SK-N-SH treated with all-trans-retinoic acid at 6 μM for 48 hours (cell line): ENCODE measurements at regions not wholly inside any gene's neighbourhood (a gene's known extent, or its start where the extent isn't known, plus 50 kb on each side); places are given as distances from the start of the nearest gene placed in this dataset.

Experiments
- ATAC-seq: fragments of 200-7000 bp; cut with Tn5 transposase; 3 replicates; pipeline ENCODE4 v1.9.1; 2020; ENCODE audit warnings: mild to moderate bottlenecking, moderate library complexity
- ARNTL ChIP-seq: fragments of 450-650 bp; formaldehyde crosslinking; IDR thresholded peaks from 2 replicates; pipeline ENCODE4 v1.5.0; 2020; ENCODE audit warnings: low read depth, mild to moderate bottlenecking, moderate library complexity, borderline replicate concordance
- CSDC2 ChIP-seq: fragments of 250-450 bp; sonication (Bioruptor Pico); IDR thresholded peaks from 2 replicates; pipeline ENCODE4 v1.5.0; 2020; ENCODE audit warnings: mild to moderate bottlenecking, moderate library complexity
- ESRRG ChIP-seq: fragments of 250-450 bp; sonication (Bioruptor Pico); IDR thresholded peaks from 2 replicates; pipeline ENCODE4 v1.6.1; 2021; ENCODE audit warnings: mild to moderate bottlenecking
- GLIS3 ChIP-seq: fragments of 250-450 bp; sonication (Bioruptor Pico); IDR thresholded peaks from 2 replicates; pipeline ENCODE4 v1.5.0; 2020; ENCODE audit warnings: mild to moderate bottlenecking, moderate library complexity
- ISL1 ChIP-seq: fragments of 250-450 bp; sonication (Bioruptor Pico); IDR thresholded peaks from 2 replicates; pipeline ENCODE4 v2.1.2; 2022; ENCODE audit warnings: mild to moderate bottlenecking, moderate library complexity
- OSR1 ChIP-seq: fragments of 250-450 bp; sonication (Bioruptor Pico); IDR thresholded peaks from 2 replicates; pipeline ENCODE4 v1.8.0; 2022; ENCODE audit warnings: moderate library complexity, mild to moderate bottlenecking, inconsistent platforms
- SNAI2 ChIP-seq: fragments of 250-450 bp; sonication (Bioruptor Pico); IDR thresholded peaks from 2 replicates; pipeline ENCODE4 v1.5.0; 2020; ENCODE audit warnings: mild to moderate bottlenecking, moderate library complexity
- TCF4 ChIP-seq: fragments of 250-450 bp; sonication (Bioruptor Pico); IDR thresholded peaks from 2 replicates; pipeline ENCODE4 v1.8.0; 2021; ENCODE audit warnings: mild to moderate bottlenecking, moderate library complexity, borderline replicate concordance
- ZC3H10 ChIP-seq: fragments of 250-450 bp; sonication (Bioruptor Pico); IDR thresholded peaks from 2 replicates; pipeline ENCODE4 v1.5.1; 2021; ENCODE audit warnings: mild to moderate bottlenecking, moderate library complexity
- ZFP3 ChIP-seq: fragments of 250-450 bp; sonication (Bioruptor Pico); IDR thresholded peaks from 2 replicates; pipeline ENCODE4 v1.5.0; 2020; ENCODE audit warnings: mild to moderate bottlenecking, moderate library complexity
- ZNF8 ChIP-seq: fragments of 450-650 bp; formaldehyde crosslinking; IDR thresholded peaks from 2 replicates; pipeline ENCODE4 v1.5.0; 2020; ENCODE audit warnings: mild to moderate bottlenecking, moderate library complexity
- TF ChIP-seq, protein P1 (sequence below): fragments of 250-450 bp; sonication (Bioruptor Pico); IDR thresholded peaks from 2 replicates; pipeline ENCODE4 v1.5.0; 2020; ENCODE audit warnings: mild to moderate bottlenecking, moderate library complexity
- TF ChIP-seq, protein P2 (sequence below): fragments of 250-450 bp; sonication (Bioruptor Pico); IDR thresholded peaks from 2 replicates; pipeline ENCODE4 v1.8.0; 2020; ENCODE audit warnings: mild to moderate bottlenecking, moderate library complexity, borderline replicate concordance
- TF ChIP-seq, protein P3 (sequence below): fragments of 250-450 bp; sonication (Bioruptor Pico); IDR thresholded peaks from 2 replicates; pipeline ENCODE4 v1.8.0; 2021; ENCODE audit warnings: low read depth, mild to moderate bottlenecking, moderate library complexity, borderline replicate concordance
- TF ChIP-seq, protein P4 (sequence below): fragments of 250-450 bp; sonication (Bioruptor Pico); IDR thresholded peaks from 2 replicates; pipeline ENCODE4 v1.5.1; 2021; ENCODE audit warnings: mild to moderate bottlenecking, moderate library complexity

DNA sequence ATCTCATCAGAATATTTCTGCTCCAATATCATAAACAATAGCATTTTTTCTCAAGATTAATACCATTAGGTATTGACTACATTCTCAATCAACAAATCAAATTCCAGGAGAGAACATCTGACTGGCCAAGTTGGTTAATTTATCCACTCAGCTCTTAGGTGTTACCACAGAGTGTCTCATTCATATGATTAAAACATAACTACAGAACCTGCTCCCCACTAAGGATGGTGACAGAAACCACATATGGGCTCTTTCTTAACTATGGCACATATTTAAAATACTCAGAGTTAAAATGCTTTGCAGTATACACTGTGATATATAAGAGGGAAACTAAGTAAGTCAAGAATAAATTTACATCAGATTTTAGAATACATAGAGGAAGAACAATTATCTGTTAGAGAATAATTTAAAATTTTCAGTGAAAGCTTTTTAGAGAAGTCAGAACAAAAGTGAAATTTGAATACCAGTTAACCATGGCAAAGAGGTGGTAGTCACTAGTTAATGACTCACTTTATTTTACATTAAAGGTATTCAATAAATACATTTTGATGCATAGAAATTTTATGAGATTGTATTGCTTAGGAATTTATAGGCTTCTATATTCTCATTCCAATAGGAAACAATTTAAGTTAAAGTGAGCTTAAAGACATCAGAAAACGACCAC, 1120.8 kb upstream of the TMEFF2 start (continued):
- TF ChIP-seq, protein P1, sequence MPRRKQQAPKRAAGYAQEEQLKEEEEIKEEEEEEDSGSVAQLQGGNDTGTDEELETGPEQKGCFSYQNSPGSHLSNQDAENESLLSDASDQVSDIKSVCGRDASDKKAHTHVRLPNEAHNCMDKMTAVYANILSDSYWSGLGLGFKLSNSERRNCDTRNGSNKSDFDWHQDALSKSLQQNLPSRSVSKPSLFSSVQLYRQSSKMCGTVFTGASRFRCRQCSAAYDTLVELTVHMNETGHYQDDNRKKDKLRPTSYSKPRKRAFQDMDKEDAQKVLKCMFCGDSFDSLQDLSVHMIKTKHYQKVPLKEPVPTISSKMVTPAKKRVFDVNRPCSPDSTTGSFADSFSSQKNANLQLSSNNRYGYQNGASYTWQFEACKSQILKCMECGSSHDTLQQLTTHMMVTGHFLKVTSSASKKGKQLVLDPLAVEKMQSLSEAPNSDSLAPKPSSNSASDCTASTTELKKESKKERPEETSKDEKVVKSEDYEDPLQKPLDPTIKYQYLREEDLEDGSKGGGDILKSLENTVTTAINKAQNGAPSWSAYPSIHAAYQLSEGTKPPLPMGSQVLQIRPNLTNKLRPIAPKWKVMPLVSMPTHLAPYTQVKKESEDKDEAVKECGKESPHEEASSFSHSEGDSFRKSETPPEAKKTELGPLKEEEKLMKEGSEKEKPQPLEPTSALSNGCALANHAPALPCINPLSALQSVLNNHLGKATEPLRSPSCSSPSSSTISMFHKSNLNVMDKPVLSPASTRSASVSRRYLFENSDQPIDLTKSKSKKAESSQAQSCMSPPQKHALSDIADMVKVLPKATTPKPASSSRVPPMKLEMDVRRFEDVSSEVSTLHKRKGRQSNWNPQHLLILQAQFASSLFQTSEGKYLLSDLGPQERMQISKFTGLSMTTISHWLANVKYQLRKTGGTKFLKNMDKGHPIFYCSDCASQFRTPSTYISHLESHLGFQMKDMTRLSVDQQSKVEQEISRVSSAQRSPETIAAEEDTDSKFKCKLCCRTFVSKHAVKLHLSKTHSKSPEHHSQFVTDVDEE (CRISPR knock-in tag) = no peak
- TF ChIP-seq ESRRG (CRISPR knock-in tag) (no peak), SNAI2 (no peak), OSR1 (no peak), GLIS3 (CRISPR knock-in tag) (no peak), CSDC2 (CRISPR knock-in tag) (no peak), TCF4 (CRISPR knock-in tag) (no peak)
- TF ChIP-seq, protein P2, sequence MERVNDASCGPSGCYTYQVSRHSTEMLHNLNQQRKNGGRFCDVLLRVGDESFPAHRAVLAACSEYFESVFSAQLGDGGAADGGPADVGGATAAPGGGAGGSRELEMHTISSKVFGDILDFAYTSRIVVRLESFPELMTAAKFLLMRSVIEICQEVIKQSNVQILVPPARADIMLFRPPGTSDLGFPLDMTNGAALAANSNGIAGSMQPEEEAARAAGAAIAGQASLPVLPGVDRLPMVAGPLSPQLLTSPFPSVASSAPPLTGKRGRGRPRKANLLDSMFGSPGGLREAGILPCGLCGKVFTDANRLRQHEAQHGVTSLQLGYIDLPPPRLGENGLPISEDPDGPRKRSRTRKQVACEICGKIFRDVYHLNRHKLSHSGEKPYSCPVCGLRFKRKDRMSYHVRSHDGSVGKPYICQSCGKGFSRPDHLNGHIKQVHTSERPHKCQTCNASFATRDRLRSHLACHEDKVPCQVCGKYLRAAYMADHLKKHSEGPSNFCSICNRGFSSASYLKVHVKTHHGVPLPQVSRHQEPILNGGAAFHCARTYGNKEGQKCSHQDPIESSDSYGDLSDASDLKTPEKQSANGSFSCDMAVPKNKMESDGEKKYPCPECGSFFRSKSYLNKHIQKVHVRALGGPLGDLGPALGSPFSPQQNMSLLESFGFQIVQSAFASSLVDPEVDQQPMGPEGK (CRISPR knock-in tag) = no peak

DNA sequence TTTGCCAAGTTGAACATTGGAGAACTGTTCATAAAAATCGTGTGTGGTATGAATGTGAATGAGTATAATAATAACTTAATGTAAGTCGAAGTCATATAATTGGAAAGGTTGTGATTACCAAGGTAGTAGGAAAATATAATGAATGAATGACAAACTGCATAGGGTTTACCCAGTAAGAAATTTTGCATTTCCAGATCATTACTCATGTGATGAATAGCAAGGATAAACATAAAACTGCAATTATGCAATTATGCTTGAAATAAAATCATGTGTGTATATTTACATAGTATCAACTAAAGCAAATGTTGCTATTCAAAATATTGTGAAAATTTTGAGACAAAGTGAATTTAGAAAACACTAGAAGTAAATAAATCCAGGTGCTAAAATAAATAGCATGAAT, 1108.7 kb upstream of the TMEFF2 start:
- TF ChIP-seq, protein P1 (CRISPR knock-in tag) = no peak
- no peak for TF ChIP-seq GLIS3 (CRISPR knock-in tag)
- TF ChIP-seq, protein P3, sequence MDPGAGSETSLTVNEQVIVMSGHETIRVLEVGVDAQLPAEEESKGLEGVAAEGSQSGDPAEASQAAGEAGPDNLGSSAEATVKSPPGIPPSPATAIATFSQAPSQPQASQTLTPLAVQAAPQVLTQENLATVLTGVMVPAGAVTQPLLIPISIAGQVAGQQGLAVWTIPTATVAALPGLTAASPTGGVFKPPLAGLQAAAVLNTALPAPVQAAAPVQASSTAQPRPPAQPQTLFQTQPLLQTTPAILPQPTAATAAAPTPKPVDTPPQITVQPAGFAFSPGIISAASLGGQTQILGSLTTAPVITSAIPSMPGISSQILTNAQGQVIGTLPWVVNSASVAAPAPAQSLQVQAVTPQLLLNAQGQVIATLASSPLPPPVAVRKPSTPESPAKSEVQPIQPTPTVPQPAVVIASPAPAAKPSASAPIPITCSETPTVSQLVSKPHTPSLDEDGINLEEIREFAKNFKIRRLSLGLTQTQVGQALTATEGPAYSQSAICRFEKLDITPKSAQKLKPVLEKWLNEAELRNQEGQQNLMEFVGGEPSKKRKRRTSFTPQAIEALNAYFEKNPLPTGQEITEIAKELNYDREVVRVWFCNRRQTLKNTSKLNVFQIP (CRISPR knock-in tag) = no peak
- no peak for ATAC-seq

DNA sequence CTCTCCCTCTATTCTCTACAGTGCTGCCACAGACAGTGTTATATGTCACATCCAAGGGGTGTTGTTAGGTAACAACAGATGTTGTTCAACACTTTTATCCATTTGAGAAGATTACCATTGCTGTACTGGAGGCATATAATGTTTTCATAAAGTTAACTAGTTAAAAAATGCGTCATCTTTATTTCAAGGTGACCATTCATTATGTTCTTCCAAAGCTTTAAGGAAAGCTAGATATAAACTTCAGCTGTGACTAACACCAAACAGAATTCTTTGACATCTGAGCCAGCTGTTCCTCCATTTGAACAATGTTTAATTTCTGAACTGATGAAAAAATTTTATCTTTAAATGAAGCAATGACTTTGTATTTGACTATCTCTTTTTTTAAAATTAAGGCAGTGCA, 1099.6 kb upstream of the TMEFF2 start:
- TF ChIP-seq SNAI2 = no peak
- TF ChIP-seq ARNTL (CRISPR knock-in tag) = no peak
- TF ChIP-seq GLIS3 (CRISPR knock-in tag) = no peak
- TF ChIP-seq ZC3H10 = no peak
- TF ChIP-seq ZNF8 (CRISPR knock-in tag) = no peak
- TF ChIP-seq, protein P2 (CRISPR knock-in tag) = no peak
- TF ChIP-seq, protein P1 (CRISPR knock-in tag) = no peak
- no peak for TF ChIP-seq ZFP3 (CRISPR knock-in tag)
- no peak for TF ChIP-seq ISL1 (CRISPR knock-in tag)
- no peak for TF ChIP-seq OSR1
- TF ChIP-seq, protein P4, sequence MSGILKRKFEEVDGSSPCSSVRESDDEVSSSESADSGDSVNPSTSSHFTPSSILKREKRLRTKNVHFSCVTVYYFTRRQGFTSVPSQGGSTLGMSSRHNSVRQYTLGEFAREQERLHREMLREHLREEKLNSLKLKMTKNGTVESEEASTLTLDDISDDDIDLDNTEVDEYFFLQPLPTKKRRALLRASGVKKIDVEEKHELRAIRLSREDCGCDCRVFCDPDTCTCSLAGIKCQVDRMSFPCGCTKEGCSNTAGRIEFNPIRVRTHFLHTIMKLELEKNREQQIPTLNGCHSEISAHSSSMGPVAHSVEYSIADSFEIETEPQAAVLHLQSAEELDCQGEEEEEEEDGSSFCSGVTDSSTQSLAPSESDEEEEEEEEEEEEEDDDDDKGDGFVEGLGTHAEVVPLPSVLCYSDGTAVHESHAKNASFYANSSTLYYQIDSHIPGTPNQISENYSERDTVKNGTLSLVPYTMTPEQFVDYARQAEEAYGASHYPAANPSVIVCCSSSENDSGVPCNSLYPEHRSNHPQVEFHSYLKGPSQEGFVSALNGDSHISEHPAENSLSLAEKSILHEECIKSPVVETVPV = no peak
- no peak for ATAC-seq
